Heart right ventricle (tissue), 16 donors: ENCODE measurements at regions not wholly inside any gene's neighbourhood (a gene's known extent, or its start where the extent isn't known, plus 50 kb on each side); places are given as distances from the start of the nearest gene placed in this dataset.

Experiments
- ATAC-seq, 8 donors: fragments of 200-7000 bp; cut with Tn5 transposase; one replicate each; pipeline ENCODE4 v1.9.1; 2020; ENCODE audit warnings: mild to moderate bottlenecking in 8 of 8, moderate library complexity in 8 of 8, moderate number of reproducible peaks in 1 of 8
- DNase-seq, 2 donors: peaks; one replicate each; pipeline ENCODE4 v3.0.0-alpha.2; 2020
- H3K27ac ChIP-seq, 10 donors: fragments of 200-600 bp; sonication (generic) in 2 of 10; one replicate each; pipeline versions ENCODE4 v1.5.0 to v1.8.0; 2020 to 2022; ENCODE audit warnings: mild to moderate bottlenecking in 3 of 10
- H3K27me3 ChIP-seq, 7 donors: fragments of 200-600 bp; one replicate each; pipeline ENCODE4 v1.8.0; 2021 to 2022; ENCODE audit warnings: mild to moderate bottlenecking in 2 of 7
- H3K36me3 ChIP-seq, 9 donors: fragments of 200-600 bp; sonication (generic) in 1 of 9; one replicate each; pipeline versions ENCODE4 v1.5.0 to v1.8.0; 2020 to 2022; ENCODE audit warnings: mild to moderate bottlenecking in 2 of 9
- H3K4me1 ChIP-seq, 9 donors: fragments of 200-600 bp; sonication (generic) in 1 of 9; one replicate each; pipeline versions ENCODE4 v1.5.0 to v1.8.0; 2020 to 2022; ENCODE audit warnings: mild to moderate bottlenecking in 4 of 9
- H3K4me3 ChIP-seq, 10 donors: fragments of 200-600 bp; sonication (generic) in 2 of 10; one replicate each; pipeline versions ENCODE4 v1.5.0 to v1.8.0; 2020 to 2022; ENCODE audit warnings: mild to moderate bottlenecking in 7 of 10, moderate library complexity in 2 of 10
- H3K9me3 ChIP-seq, 11 donors: fragments of 200-600 bp in 10 of 11; sonication (generic) in 2 of 11; one replicate each; pipeline versions ENCODE4 v1.5.0 to v1.8.0; 2013 to 2022; ENCODE audit warnings: mild to moderate bottlenecking in 2 of 11, control low read depth in 1 of 11, moderate library complexity in 1 of 11
- CTCF ChIP-seq, 9 donors: fragments of 200-600 bp; sonication (generic) in 2 of 9; IDR thresholded peaks; one replicate each; pipeline versions ENCODE4 v1.5.0 to v1.8.0; 2021 to 2022; ENCODE audit warnings: antibody characterized with exemption in 9 of 9, mild to moderate bottlenecking in 5 of 9, moderate library complexity in 1 of 9
- WGBS, 2 donors: extraction: QIAGEN DNeasy Blood & Tissue Kit; methylation state at CpG; one replicate each; pipeline ENCODE4 v1.1.7; 2013; ENCODE audit warnings: inconsistent platforms in 1 of 2; 5-methylcytosine and 5-hydroxymethylcytosine counted together
- intact Hi-C, 10 donors: fragments of 100-400 bp; cut with DNase I; formaldehyde crosslinking; loops; one replicate each; pipeline versions ENCODE4 v1.11.1 to v1.14.2; 2022
- donor health status: Arrhythmogenic right ventricular cardiomyopathy.
- donor health status: ischemic (EF 13 %, LVEDD 7.1; RV severe dilation, severe dysfunction).
- donor health status: healthy with polysubstance abuse.
- donor health status: DM: no; HTN: yes; CAD: no.
- donor health status: DM: no; HTN: no; CAD: no.
- donor health status: ischemic (EF 25% LVEDD 6.9; RV normal size, moderate dysfunction).
- donor health status: ischemic (EF 25% LVEDD 5.7; RV mildly dilated, moderate dysfunction).
- donor health status: healthy.
- donor health status: DM: yes; HTN: yes; CAD: no.
- donor health status: Ischemic cardiomyopathy.
- donor health status: ischemic (EF 35%, LVEDD 5.7; RV mildly dilated, moderate dysfunction).
- donor health status: nonischemic (EF 11% LVEDD 7.7; RV severe dilation, severe dysfunction).
- donor health status: DM: yes; HTN: yes; CAD: no.
- donor health status: PGD.
- donor health status: ischemic (EF 29% LVEDD 5.4; RV normal size, mild dysfunction).
- donor health status: nonischemic (EF 23%, LVEDD 6.1; RV moderate dilation, normal function).

- WGBS, 2 donors, result 63 to 68% methylated on average over 2 of the region's 2 CpGs
- TF ChIP-seq CTCF (IDR thresholded peaks at IDR 0.05), result no peak
- no peak overlapping the region for H3K4me3 ChIP-seq
- ATAC-seq (no peak), DNase-seq (no peak)
- H3K36me3 ChIP-seq, result no peaks in the 10 kb centered on the region
- H3K4me1 ChIP-seq, result no peaks in the 10 kb centered on the region
- no peaks in the 10 kb centered on the region for H3K27me3 ChIP-seq
- H3K27ac ChIP-seq, result no peak overlapping the region
- H3K9me3 ChIP-seq, result peaks cover 0 to 6% (median 0%) of the 10 kb centered on the region in 11 donors
- intact Hi-C loops, result no loop called here
These were observed 78.8 kb downstream of the MYL12B start for GRCh38 chr18:3340682-3341097.

GRCh38 chr18:3342628-3343027, 80.7 kb downstream of the MYL12B start:
- intact Hi-C loops, result no loop called here
- 96 to 98% methylated on average over 5 of the region's 5 CpGs for WGBS, 2 donors
- H3K27me3 ChIP-seq, result no peaks in the 10 kb centered on the region
- peaks cover 0 to 6% (median 0%) of the 10 kb centered on the region in 11 donors for H3K9me3 ChIP-seq
- no peak overlapping the region for H3K27ac ChIP-seq
- ATAC-seq (no peak), DNase-seq (no peak)
- TF ChIP-seq CTCF (IDR thresholded peaks at IDR 0.05), result no peak
- H3K4me3 ChIP-seq, result no peak overlapping the region
- H3K36me3 ChIP-seq, result no peaks in the 10 kb centered on the region
- no peaks in the 10 kb centered on the region for H3K4me1 ChIP-seq

- H3K4me3 ChIP-seq, result no peak overlapping the region
- no peak overlapping the region for H3K27ac ChIP-seq
- no peaks in the 10 kb centered on the region for H3K36me3 ChIP-seq
- no peak for TF ChIP-seq CTCF (IDR thresholded peaks at IDR 0.05)
- H3K27me3 ChIP-seq, result no peaks in the 10 kb centered on the region
- intact Hi-C loops, result no loop called here
- no peak for ATAC-seq
- H3K4me1 ChIP-seq, result no peaks in the 10 kb centered on the region
- peaks cover 0 to 6% (median 0%) of the 10 kb centered on the region in 11 donors for H3K9me3 ChIP-seq
- WGBS, 2 donors, result 70 to 79% methylated on average over 2 of the region's 2 CpGs
- DNase-seq, result no peak
These were observed 83.5 kb downstream of the MYL12B start for GRCh38 chr18:3345452-3345851.

- H3K4me3 ChIP-seq, result no peak overlapping the region
- TF ChIP-seq CTCF (IDR thresholded peaks at IDR 0.05), result no peak
- H3K27ac ChIP-seq, result no peak overlapping the region
- intact Hi-C loops, result no loop called here
- ATAC-seq (peak in 1 of 8 donors; percentile 18), DNase-seq (no peak)
- WGBS, 2 donors, result 70 to 79% methylated on average over 1 of the region's 1 CpG
- H3K27me3 ChIP-seq, result no peaks in the 10 kb centered on the region
- peaks cover 0 to 6% (median 0%) of the 10 kb centered on the region in 11 donors for H3K9me3 ChIP-seq
- no peaks in the 10 kb centered on the region for H3K36me3 ChIP-seq
- H3K4me1 ChIP-seq, result no peaks in the 10 kb centered on the region
These were observed 84.0 kb downstream of the MYL12B start for GRCh38 chr18:3345885-3346284.
